Spleen (tissue), 11 donors: ENCODE measurements at regions not wholly inside any gene's neighbourhood (a gene's known extent, or its start where the extent isn't known, plus 50 kb on each side); places are given as distances from the start of the nearest gene placed in this dataset.

Source experiments
- DNase-seq: peaks from one replicate; pipeline ENCODE4 v3.0.0-alpha.2; 2020
- H3K27ac ChIP-seq, 8 donors: fragments of 200-600 bp; sonication (generic) in 7 of 8; 1 replicate in 4 of 8; 2 replicates in 4 of 8; pipeline versions ENCODE4 v1.5.0 to v1.8.0; 2016 to 2021; ENCODE audit warnings: inconsistent platforms in 4 of 8, mild to moderate bottlenecking in 4 of 8, moderate library complexity in 1 of 8
- H3K27me3 ChIP-seq, 7 donors: fragments of 200-600 bp; sonication (generic) in 6 of 7; replicated peaks in 1 of 7; 1 replicate in 4 of 7; 2 replicates in 3 of 7; pipeline versions ENCODE4 v1.5.0 to v1.8.0; 2016 to 2021; ENCODE audit warnings: inconsistent platforms in 3 of 7, mild to moderate bottlenecking in 1 of 7
- H3K36me3 ChIP-seq, 6 donors: fragments of 200-600 bp; sonication (generic) in 5 of 6; 1 replicate in 4 of 6; 2 replicates in 2 of 6; pipeline versions ENCODE4 v1.5.0 to v1.8.0; 2016 to 2021; ENCODE audit warnings: inconsistent platforms in 2 of 6
- H3K4me1 ChIP-seq, 6 donors: fragments of 200-600 bp; sonication (generic) in 5 of 6; 1 replicate in 3 of 6; 2 replicates in 3 of 6; pipeline versions ENCODE4 v1.5.0 to v1.8.0; 2016 to 2021; ENCODE audit warnings: inconsistent platforms in 3 of 6
- H3K4me3 ChIP-seq, 8 donors: fragments of 200-600 bp; sonication (generic) in 7 of 8; 1 replicate in 4 of 8; 2 replicates in 4 of 8; pipeline versions ENCODE4 v1.5.0 to v1.8.0; 2016 to 2021; ENCODE audit warnings: inconsistent platforms in 4 of 8, mild to moderate bottlenecking in 4 of 8, moderate library complexity in 2 of 8
- H3K9me3 ChIP-seq, 8 donors: fragments of 200-600 bp; sonication (generic) in 7 of 8; 1 replicate in 4 of 8; 2 replicates in 4 of 8; pipeline versions ENCODE4 v1.5.0 to v1.8.0; 2016 to 2021; ENCODE audit warnings: inconsistent platforms in 4 of 8
- CTCF ChIP-seq, 11 experiments: fragments of 200-600 bp in 7 of 11; fragments of 450-650 bp in 4 of 11; sonication (generic) in 4 of 11; IDR thresholded peaks in 8 of 11; conservative IDR thresholded peaks in 3 of 11; 1 replicate in 7 of 11; 2 replicates in 4 of 11; pipeline versions ENCODE4 v1.4.0 to v1.8.0; 2016 to 2021; ENCODE audit warnings: antibody characterized with exemption in 11 of 11, inconsistent platforms in 4 of 11, mild to moderate bottlenecking in 1 of 11
- POLR2A ChIP-seq, 3 donors: fragments of 450-650 bp; IDR thresholded peaks; one replicate each; pipeline ENCODE4 v1.5.1; 2017; ENCODE audit warnings: antibody characterized with exemption in 3 of 3, mild to moderate bottlenecking in 1 of 3
- POLR2AphosphoS5 ChIP-seq, 3 donors: sonication (generic); formaldehyde crosslinking; IDR thresholded peaks; one replicate each; pipeline ENCODE4 v1.5.1; 2017; ENCODE audit warnings: antibody characterized with exemption in 3 of 3
- WGBS, 5 donors: extraction: QIAGEN DNeasy Blood & Tissue Kit in 3 of 5; methylation state at CpG; one replicate each; pipeline versions ENCODE4 v1.1.5 to v1.1.7; 2013 to 2018; 5-methylcytosine and 5-hydroxymethylcytosine counted together
- intact Hi-C: fragments of 100-400 bp; cut with DNase I; formaldehyde crosslinking; loops from one replicate; pipeline ENCODE4 v1.15.0; 2023; ENCODE audit warnings: low total_unique reads
- donor health status: healthy with polysubstance abuse.
- donor health status: DM: no; HTN: no; CAD: no; lungs with moderate emphysema.
- donor health status: DM: no; HTN: no; CAD: no.
- donor health status: Bipolar disorder and iron deficiency.
- donor health status: healthy.
- donor health status: DM: no; HTN: no; CAD: no.
- donor health status: DM: yes; HTN: yes; CAD: no.

GRCh38 chr12:47491516-47492305 lies 214.1 kb downstream of the RPAP3 start:
- no peaks in the 10 kb centered on the region for H3K27me3 ChIP-seq
- WGBS, 5 donors: 77 to 93% (median 82%) methylated on average over 2 of the region's 2 CpGs
- H3K27ac ChIP-seq: no peak overlapping the region
- no peaks in the 10 kb centered on the region for H3K36me3 ChIP-seq
- no peak for DNase-seq
- H3K4me3 ChIP-seq: no peak overlapping the region
- intact Hi-C loops: no loop called here
- peaks cover 0 to 22% (median 9%) of the 10 kb centered on the region in 8 donors for H3K9me3 ChIP-seq
- no peaks in the 10 kb centered on the region for H3K4me1 ChIP-seq
- TF ChIP-seq POLR2AphosphoS5 (IDR thresholded peaks at IDR 0.05): no peak
- no peak for TF ChIP-seq POLR2A (IDR thresholded peaks at IDR 0.05)
- TF ChIP-seq CTCF (IDR thresholded peaks at IDR 0.05 in 8 of 11, conservative IDR thresholded peaks at IDR 0.05 in 3 of 11): no peak

GRCh38 chr12:47488888-47489287 lies 216.9 kb downstream of the RPAP3 start:
- Histone ChIP-seq H3K9me3 (peaks cover 0 to 25% (median 11%) of the 10 kb centered on the region in 8 donors), H3K4me3 (no peak overlapping the region), H3K27ac (no peak overlapping the region), H3K4me1 (no peaks in the 10 kb centered on the region), H3K36me3 (no peaks in the 10 kb centered on the region), H3K27me3 (peaks cover 0 to 4% (median 0%) of the 10 kb centered on the region in 7 donors)
- intact Hi-C loops: no loop called here
- TF ChIP-seq POLR2AphosphoS5 (IDR thresholded peaks at IDR 0.05) (no peak), CTCF (IDR thresholded peaks at IDR 0.05 in 8 of 11, conservative IDR thresholded peaks at IDR 0.05 in 3 of 11) (no peak)
- WGBS, 5 donors: 65 to 81% (median 79%) methylated on average over 1 of the region's 1 CpG
- DNase-seq: no peak

GRCh38 chr12:47481041-47481440 lies 224.8 kb downstream of the RPAP3 start:
- intact Hi-C loops: no loop called here
- DNase-seq: no peak
- Histone ChIP-seq H3K4me3 (no peak overlapping the region), H3K36me3 (no peaks in the 10 kb centered on the region), H3K27ac (no peak overlapping the region), H3K9me3 (peaks cover 0 to 20% (median 15%) of the 10 kb centered on the region in 8 donors), H3K4me1 (no peaks in the 10 kb centered on the region), H3K27me3 (peaks cover 0 to 4% (median 0%) of the 10 kb centered on the region in 7 donors)
- 58 to 72% (median 67%) methylated on average over 2 of the region's 2 CpGs for WGBS, 5 donors
- no peak for TF ChIP-seq CTCF (IDR thresholded peaks at IDR 0.05 in 8 of 11, conservative IDR thresholded peaks at IDR 0.05 in 3 of 11)
- no peak for TF ChIP-seq POLR2AphosphoS5 (IDR thresholded peaks at IDR 0.05)
- no peak for TF ChIP-seq POLR2A (IDR thresholded peaks at IDR 0.05)

- intact Hi-C loops: no loop called here
- DNase-seq: no peak
- H3K27ac ChIP-seq: no peak overlapping the region
- H3K4me1 ChIP-seq: no peaks in the 10 kb centered on the region
- H3K27me3 ChIP-seq: no peaks in the 10 kb centered on the region
- TF ChIP-seq POLR2AphosphoS5 (IDR thresholded peaks at IDR 0.05) (no peak), CTCF (IDR thresholded peaks at IDR 0.05 in 8 of 11, conservative IDR thresholded peaks at IDR 0.05 in 3 of 11) (no peak), POLR2A (IDR thresholded peaks at IDR 0.05) (no peak)
- no peak overlapping the region for H3K4me3 ChIP-seq
- WGBS, 5 donors: 45 to 64% (median 57%) methylated on average over 1 of the region's 1 CpG
- no peaks in the 10 kb centered on the region for H3K36me3 ChIP-seq
- peaks cover 5 to 40% (median 35%) of the 10 kb centered on the region in 8 donors for H3K9me3 ChIP-seq
Measured at GRCh38 chr12:47478426-47478825, 227.4 kb downstream of the RPAP3 start.
